Astrocyte of the cerebellum (primary cell): ENCODE measurements at regions not wholly inside any gene's neighbourhood (a gene's known extent, or its start where the extent isn't known, plus 50 kb on each side); places are given as distances from the start of the nearest gene placed in this dataset.

Experiments used
- DNase-seq: peaks from one replicate; pipeline ENCODE4 v3.0.0-alpha.2; 2011; ENCODE audit warnings: low read depth
- H3K4me3 ChIP-seq: 2 replicates; pipeline ENCODE4 v1.5.1; 2011; ENCODE audit warnings: mild to moderate bottlenecking, low read depth, low read length, moderate library complexity
- CTCF ChIP-seq: IDR thresholded peaks from 2 replicates; pipeline ENCODE4 v1.5.1; 2012; ENCODE audit warnings: low read length, low read depth, moderate library complexity, mild to moderate bottlenecking; ENCODE audit errors: missing control alignments
- in situ Hi-C: cut with HindIII; loops from 2 replicates; pipeline ENCODE4 v1.10.0; 2017; ENCODE audit warnings: low sequenced_read_pairs

GRCh38 chr9:81416476-81417298, 272.7 kb downstream of the TLE1 start:
- TF ChIP-seq CTCF = no peak
- DNase-seq = no peak
- in situ Hi-C loops = no loop called here
- no peak overlapping the region for H3K4me3 ChIP-seq

GRCh38 chr9:81414836-81415235, 274.5 kb downstream of the TLE1 start:
- no peak overlapping the region for H3K4me3 ChIP-seq
- in situ Hi-C loops = no loop called here
- no peak for TF ChIP-seq CTCF
- DNase-seq = no peak

- DNase-seq = no peak
- no peak for TF ChIP-seq CTCF
- H3K4me3 ChIP-seq = no peak overlapping the region
- in situ Hi-C loops = no loop called here
These were observed 277.4 kb downstream of the TLE1 start for GRCh38 chr9:81411961-81412360.

GRCh38 chr9:81410201-81410600, 279.1 kb downstream of the TLE1 start:
- no peak overlapping the region for H3K4me3 ChIP-seq
- peak; percentile 9 for TF ChIP-seq CTCF
- in situ Hi-C loops = no loop called here
- peak; percentile 92 for DNase-seq

GRCh38 chr9:81408951-81409350, 280.4 kb downstream of the TLE1 start:
- no peak for TF ChIP-seq CTCF
- no peak for DNase-seq
- in situ Hi-C loops = no loop called here
- no peak overlapping the region for H3K4me3 ChIP-seq

GRCh38 chr9:81404931-81405598, 284.3 kb downstream of the TLE1 start:
- DNase-seq = no peak
- H3K4me3 ChIP-seq = no peak overlapping the region
- in situ Hi-C loops = no loop called here
- no peak for TF ChIP-seq CTCF
